Amniotic stem cell (primary cell): ENCODE measurements at regions not wholly inside any gene's neighbourhood (a gene's known extent, or its start where the extent isn't known, plus 50 kb on each side); places are given as distances from the start of the nearest gene placed in this dataset.
"Not testable (repeated sequence)": the region's sequence is repeated elsewhere in the genome, so short reads cannot be mapped to it uniquely, and the experiment has no call there.

Source experiments
- DNase-seq: peaks from one replicate; lab custom pipeline; 2025; lab: John Stamatoyannopoulos, UW

DNA sequence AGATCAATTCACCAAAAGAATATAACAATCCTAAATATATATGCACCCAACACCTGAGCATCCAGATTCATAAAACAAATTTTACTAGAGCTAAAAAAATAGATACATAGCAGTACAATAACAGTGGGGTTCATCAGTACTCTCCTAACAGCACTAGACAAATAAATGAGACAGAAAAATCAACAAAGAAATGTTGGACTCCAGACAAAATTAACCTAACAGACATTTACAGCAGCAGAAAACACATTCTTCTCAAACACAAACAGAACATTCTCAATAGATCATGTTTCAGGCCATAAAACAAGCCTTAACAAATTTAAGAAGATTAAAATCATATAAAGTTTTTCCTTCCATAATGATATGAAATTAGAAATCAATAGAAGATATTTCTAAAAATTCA lies 124.8 kb upstream of the NECTIN3 start:
- DNase-seq: no peak

DNA sequence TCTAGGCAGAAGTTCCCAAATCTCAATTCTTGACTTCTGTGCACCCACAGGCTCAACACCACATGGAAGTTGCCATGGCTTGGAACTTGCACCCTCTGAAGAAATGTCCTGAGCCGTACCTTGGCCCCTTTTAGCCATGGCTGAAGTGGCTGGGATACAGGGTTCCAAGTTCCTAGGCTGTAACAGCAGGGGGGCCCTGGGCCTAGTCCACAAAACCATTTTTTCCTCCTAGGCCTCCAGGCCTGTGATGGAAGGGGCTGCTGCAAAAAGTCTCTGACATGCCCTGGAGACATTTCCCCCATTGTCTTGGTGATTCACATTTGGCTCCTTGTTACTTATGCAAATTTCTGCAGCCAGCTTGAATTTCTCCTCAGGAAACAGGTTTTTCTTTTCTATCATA lies 122.4 kb upstream of the NECTIN3 start:
- not testable (repeated sequence) for DNase-seq

DNA sequence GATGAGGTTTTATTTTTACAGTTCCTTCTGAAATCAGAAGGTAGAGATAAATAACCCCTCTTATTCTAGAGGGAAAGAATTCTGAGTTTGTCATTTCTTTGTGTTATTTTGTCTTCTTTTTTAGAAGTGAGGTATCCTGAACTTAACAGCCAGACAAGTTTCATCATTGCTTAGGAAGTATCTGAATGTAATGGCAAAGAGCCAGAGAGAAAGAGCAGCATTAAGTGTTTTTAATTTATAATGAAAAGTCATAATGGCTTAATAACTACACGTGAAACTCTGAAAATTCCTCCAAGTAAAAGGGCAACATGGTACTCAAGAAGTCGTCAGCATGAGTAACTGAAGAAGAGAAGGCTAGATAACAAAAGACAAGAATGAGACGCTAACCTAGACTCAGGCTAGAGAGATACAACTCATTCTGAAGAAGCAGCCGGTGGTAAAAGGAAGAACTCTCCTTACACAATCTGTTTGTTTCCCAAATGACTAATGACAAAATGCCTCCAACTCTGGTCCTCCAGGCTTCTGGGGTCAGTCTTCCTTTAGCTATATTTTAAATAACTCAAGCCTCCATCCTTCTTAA lies 116.2 kb upstream of the NECTIN3 start:
- DNase-seq: no peak

DNA sequence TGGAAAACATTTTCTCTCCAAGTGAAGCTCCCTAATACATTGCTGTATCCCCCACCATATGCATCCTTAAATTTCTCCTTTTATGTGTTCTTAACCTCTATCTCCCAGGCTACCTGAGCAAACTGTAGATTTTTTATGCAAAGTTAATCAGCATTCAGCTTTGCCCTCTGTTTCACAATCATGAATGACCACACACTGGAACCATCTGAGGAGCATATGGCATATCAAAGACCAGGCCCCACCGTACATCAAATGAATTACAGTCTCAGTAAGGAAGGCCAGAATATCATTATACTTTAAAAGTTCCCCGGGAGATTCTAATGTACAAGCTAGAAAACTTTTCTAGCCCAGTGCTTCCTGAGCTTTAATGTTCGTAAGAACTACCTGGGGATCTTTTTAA lies 115.5 kb upstream of the NECTIN3 start:
- no peak for DNase-seq

DNA sequence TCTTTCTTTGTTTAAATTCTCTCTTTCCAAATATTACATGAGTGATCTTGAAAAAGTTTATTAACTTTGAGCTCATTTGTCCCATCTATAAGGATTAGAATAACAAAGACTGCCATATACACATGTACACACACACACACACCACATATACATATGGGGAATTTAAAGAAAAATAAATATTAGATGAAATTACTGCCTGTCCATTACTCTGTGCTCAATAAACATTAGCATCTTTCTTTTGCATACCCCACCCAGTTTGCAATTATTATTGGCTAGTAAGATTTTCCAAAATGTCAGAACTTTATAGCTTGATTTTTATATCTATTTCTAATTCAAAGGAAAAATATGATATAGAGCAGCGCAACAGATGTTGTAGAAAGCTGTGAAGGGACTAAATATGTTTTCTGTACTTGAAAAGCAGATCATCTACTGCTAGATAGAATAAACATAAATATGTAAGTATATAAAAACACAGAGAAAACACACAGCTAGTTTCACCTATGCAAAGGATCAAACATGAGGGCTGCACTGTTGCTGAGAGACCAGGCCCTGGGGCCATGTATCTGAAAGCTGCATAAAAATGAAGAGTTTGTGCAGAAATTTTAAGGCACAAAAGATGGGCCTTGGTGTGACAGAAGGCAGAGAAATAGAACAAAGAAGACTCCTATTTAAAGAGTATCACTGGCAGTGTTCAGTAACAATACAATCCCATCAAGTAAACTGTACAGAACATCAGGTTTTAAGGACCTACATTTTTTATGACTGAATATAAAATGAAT lies 114.2 kb upstream of the NECTIN3 start:
- no peak for DNase-seq

DNA sequence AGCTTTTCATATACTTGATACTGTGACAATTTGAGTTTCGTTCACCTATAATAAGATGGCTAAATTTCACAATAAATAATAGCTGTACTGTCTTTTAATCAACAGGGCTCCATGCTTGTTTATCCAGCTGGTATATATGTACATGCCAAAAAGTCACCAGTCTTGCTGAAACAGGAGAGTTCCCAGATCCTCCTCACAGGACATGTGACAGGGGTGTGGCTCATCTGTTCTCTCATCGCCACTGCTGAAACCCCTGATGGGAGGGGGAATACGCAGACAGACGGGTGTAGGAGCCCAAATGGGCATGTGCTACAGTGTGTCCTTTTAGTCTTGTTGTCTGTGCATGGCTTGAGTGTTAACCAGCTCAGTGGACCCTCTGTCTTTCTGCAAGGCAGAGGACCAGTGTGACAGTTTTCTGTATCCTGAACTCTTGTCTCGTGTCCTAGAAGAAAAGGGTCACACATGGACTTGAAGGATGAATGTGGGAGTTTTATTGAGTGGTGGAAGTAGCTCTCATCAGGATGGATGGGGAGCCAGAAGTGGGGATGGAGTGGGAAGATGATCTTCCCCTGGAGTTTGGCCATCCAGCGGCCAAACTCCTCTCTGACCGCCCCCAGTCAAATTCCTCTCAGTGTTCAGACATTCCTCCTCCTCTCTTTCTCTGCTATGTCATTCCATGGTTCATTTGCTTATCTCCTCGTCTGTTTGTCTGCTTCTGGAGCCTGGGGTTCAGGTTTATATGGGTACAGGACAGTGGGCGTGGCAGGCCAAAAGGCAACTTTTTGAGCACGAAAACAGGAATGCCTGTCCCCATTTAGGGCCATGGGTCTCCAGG lies 113.1 kb upstream of the NECTIN3 start:
- no peak for DNase-seq

DNA sequence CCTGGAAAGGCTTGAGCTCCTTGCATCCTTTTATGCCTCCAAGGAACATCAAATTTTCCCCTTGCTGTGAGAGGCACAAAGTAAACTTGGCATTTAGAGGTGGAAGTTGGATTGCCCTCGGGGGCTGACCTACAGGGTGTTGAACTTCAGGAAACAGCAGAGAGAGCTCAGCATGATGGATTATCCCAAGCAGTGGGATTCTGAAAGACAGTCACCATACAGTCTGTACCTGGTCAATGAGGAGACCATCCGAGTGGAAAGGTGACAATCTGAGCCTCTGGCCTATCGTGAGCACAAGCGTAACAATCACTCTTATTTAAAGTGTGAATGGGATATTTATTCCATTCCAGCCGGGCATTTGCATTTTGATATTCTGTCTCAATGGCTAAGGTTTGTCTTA lies 105.6 kb upstream of the NECTIN3 start:
- DNase-seq: no peak

DNA sequence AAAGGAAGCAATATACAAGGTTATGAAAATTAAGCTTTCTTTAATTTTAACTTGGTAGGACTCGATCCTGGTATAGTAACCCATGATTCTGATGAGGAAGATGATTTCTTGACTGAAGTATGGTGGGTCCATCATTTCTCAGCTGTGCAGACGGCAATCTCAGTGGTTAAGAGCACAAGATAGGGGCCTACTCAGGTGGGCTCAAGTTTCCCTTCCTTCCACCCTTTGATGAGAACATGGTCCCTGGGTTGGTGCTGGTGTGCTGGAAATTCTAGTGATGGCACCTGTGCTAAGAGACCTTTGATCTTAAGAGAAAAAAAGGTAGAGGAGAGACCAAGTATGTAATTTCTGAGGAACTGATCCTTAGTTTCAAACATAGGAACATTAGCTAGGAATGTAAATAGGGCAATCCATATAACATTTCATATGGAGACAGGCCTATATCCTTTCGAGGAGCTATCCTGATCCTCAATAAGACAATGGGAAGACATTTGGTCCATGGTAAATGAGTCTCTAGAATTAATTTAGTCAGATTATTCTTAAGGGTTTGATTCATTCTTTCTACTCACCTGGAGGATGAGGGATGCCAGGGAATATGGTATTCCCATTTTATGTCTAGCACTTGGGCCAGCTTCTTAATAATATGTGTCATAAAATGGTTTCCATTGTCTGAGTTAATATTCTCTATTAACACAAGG lies 104.5 kb upstream of the NECTIN3 start:
- no peak for DNase-seq

DNA sequence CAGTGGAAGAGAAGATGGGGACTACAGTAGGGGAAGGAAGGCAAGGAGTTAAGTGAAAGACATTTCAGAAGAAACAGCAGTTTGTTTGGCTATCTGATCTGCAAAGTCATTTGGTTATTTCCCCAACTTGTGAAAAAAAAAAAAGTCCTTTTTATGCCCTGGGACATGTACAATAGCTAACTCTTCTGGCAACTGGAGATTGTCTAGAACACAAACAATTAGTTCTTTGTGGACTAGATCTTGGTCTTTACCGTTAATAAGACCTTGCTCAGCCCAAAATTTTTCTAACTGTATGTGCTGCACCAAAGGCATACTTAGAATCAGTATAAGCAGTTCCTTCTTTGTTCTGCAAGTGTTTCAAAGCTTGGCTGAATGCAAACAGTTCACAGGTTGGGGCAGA lies 103.5 kb upstream of the NECTIN3 start:
- DNase-seq: no peak

DNA sequence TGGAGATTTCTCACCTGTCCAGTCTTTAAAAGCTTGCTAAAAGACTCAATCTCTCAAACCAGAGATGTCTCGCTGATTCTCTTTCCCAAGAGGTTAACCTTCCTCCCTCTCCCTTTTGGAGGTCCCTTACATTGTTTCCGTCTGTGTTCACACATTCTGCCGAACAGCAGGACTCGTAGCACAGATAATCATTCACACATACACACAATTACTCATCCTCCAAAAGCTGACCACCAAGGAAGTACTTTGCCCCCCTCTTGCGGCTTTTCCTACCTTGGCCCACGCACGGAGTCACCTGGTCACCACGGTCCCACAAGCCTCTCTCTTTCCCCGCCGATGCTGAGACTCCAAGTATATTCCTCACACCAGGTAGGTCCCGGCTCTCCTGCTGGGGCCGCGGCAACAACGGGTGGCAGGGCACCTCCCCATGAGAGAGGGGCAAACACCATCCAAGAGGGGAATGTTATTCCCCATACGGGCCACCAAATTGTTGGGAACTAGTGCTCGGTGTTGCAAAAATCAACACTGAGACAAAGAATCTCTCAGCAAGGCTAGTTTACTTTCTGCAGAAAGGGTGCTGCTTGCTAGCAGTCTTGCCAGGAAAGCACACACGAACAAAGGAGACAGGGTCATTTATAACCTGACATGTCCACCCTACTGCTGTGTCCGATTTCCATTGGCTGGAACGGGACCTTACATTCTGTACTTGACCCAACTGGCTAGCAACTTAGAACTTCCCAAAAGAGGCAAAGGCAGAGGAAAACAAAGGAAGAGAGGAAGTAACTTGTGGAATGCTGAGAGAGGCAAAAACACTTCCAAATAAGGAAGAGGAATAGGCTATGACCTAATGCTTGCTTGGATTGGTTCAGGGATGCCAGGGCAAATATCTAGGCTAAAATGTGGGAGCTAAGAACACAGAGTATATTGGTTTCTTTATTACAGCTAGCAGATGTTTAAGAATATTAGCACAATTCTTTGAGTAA lies 102.1 kb upstream of the NECTIN3 start:
- no peak for DNase-seq

DNA sequence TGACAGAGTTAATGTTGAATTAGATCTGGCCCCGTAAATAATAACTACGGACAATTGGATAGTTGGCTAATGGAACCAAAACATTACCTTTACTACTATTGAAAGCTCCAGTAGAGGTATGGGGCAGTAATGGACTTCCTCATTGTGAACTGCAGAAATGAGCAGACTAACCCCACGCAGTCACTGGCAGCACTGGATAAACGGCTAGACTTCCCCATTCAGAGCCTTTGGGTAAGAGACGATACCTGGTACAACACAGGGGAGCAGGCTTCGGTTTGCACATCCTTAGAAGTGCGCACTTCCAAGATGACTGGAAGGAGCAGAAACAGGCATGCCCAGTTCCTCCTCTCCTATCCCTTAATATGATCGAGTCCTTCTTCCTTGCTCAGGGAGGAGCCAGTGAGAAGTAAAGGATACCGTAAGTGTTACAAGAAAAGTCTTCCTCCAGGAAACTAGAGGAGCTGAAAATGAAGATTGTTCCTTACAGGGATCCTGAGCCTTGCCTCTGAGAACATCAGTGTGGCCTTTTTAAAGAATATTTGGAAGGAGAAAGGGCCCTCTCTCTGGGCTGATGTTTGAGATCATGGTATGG lies 100.5 kb upstream of the NECTIN3 start:
- no peak for DNase-seq

DNA sequence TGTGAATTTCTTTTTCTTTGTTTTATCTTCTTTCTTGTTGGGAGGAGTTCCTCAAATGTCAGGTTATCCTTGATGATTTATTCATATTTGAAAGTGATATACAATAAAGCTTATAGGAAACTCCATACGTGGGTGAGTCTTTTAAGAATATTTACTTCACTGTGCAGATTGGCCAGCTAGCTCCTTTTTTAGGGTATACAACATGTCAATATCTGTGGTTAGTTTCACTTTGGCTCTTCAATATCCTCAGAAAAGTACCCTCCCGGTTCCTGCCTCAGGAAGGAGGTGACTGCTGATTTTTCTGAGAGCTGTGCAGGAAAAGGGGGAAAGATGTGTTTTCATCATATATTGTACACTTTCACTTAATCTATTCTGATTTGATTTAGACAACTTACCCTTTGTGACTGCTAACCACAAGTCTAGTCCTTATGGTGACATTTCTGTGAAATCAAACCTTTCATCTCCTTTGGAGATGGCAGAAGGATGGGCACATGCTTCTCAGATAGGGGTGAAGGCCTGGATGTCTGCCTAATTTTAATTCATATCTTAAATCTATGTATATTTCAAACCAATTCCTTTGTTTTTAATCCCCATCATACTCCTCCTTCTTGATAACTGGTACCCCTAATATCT lies 98.2 kb upstream of the NECTIN3 start:
- no peak for DNase-seq

DNA sequence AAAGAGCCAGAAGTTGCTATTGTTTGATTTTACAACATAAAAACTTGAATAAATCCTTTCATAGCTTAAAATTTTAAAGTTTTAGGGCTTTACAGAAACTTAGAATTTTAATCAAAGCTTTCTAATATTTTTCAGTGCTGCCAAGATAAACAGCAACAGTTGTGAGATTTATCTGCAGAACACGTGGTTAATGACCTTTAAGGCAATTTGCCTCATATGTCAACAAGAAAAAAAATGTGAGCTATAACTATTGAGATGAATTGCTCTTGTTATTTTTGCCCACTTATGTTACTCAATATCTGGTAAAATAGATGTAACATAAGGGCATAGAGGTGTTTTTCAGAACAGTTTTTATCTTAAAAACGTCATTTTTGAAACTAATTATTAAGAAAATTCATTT lies 96.7 kb upstream of the NECTIN3 start:
- no peak for DNase-seq

DNA sequence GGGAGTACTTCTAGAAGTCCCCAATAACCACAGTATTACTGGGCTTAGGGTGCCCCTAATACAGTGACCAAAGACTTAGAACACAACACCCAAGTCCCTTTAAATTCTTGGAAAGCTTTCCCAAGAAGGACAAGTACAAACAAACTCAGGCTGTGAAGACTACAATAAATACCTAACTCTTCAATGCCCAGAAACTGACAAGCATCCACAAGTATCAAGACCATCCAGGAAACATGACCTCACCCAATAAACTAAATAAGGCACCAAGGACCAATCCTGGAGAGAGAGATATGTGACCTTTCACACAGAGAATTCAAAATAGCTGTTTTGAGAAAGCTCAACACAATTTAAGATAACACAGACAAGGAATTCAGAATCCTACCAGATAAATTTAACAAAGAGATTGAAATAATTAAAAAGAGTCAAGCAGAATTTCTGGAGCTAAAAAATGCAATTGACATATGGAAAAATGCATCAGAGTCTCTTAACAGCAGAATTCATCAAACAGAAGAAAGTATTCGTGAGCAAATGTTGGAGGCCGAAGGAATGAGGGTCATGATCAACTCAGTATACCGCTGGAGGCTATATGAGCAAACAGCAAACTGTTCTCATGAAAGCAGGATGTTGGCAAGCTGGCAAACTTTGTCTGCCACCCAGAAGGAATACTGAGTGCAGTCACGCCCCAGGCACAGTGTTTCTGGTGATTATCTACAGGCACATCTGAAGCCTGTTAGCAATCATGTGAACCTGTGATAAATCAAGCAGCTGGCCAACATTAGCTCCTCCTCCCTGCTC lies 87.0 kb upstream of the NECTIN3 start:
- DNase-seq: no peak

DNA sequence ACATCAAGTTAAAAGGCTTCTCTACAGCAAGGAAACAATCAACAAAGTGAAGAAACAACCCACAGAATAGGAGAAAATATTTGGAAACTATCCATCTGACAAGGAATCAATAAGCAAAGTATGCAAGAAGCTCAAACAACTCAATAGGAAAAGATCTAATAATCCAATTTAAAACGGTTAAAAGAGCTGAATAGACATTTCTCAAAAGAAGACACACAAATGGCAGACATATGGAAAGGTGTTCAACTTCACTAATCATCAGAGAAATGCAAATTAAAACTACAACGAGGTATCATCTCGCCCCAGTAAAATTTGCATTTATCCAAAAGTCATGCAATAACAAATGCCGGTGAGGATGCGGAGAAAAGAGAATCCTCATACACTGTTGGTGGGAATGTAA lies 82.2 kb upstream of the NECTIN3 start:
- no peak for DNase-seq

DNA sequence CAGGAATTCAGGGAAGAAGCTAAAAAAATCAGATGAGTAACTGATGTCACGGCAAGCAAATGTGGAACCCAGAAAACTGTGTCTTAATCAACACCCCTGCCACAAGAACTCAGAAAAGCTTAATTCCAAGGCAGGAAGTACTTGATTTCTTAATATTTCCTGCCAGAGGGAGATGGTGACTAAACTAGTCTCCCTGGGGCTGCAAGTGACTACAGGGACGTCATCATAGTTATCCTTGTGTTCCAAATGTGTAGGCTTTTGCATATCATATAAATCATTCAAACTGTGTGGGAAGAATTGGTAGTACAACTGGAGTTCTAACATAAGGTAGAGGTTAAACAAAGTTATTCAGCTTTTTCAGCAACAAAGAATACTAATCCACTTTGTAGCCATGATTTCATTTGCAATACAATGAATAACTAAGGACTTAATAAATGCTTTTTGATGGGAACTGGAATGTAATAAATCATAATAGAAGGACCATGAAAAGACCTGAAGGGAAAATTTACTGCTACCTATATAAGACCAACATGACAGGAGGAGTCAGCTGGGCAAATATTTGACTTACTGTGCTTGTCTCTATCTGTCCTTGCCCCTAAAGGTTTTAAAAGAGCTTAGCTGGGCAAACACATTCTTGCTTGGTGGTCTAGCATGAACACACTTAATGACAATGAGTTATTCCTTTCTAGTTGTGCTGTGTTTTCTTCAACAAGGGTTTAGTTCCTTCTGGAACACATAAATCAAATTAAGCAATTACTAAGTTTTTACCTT lies 76.0 kb upstream of the NECTIN3 start:
- no peak for DNase-seq

DNA sequence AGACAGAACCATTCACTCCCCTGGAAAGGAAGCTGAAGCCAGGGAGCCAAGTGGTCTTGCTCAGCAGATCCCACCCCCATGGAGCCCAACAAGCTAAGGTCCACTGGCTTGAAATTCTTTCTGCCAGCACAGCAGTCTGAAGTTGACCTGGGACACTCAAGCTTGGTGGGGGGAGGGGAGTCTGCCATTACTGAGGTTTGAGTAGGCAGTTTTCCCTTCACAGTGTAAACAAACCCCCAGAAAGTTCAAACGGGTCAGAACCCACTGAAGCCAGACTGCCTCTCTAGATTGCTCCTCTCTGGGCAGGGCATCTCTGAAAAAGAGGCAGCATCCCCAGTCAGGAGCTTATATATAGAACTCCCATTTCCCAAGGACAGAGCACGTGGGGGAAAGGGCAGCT lies 72.8 kb upstream of the NECTIN3 start:
- not testable (repeated sequence) for DNase-seq

DNA sequence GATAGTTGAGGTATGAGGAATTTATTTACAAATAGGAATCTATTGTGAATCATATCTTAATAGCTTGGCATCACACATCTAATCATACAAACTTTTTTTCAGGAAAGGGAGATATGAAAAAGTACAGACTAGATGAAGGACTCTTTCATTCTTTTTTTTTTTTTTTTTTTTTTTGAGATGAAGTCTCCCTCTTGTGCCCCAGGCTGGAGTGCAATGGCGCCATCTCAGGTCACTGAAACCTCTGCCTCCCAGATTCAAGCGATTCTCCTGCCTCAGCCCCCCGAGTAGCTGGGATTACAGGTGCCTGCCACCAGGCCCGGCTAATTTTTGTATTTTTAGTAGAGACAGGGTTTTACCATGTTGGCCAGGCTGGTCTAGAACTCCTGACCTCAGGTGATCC lies 65.1 kb upstream of the NECTIN3 start:
- DNase-seq: not testable (repeated sequence)
